Epithelial cell of esophagus (primary cell): ENCODE measurements at regions not wholly inside any gene's neighbourhood (a gene's known extent, or its start where the extent isn't known, plus 50 kb on each side); places are given as distances from the start of the nearest gene placed in this dataset.

ENCODE experiments used
- DNase-seq: peaks from one replicate; pipeline ENCODE4 v3.0.0; 2010; ENCODE audit warnings: low read depth
- H3K4me3 ChIP-seq: 2 replicates; pipeline ENCODE4 v1.5.1; 2011; ENCODE audit warnings: mild to moderate bottlenecking, low read length, control low read depth
- CTCF ChIP-seq: IDR thresholded peaks from 2 replicates; pipeline ENCODE4 v1.5.1; 2011; ENCODE audit warnings: low read depth, mild to moderate bottlenecking, low read length, control low read depth, inconsistent platforms; ENCODE audit not compliant: insufficient read depth; ENCODE audit errors: missing control alignments

GRCh38 chr2:157176602-157177001 lies 80.9 kb upstream of the GALNT5 start:
- no peak overlapping the region for H3K4me3 ChIP-seq
- no peak for DNase-seq
- no peak for TF ChIP-seq CTCF

DNA sequence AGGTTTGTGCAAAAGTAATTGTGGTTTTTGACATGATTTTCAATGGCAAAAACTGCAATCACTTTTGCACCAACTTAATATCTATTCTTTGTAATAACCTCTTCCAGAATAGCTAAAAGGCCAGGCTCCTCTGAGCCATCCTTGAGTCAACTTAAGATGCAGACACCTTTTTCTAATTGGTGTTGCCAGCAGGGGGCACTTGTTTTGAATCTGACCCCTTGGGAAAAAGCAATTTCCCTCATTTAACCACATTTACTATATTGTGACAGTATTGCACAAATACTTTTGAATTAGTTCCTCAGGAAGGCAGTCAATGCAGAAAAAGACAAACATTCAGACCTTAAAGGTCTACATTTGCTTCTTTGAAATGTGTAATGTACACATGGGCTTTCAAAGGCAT lies 78.6 kb upstream of the GALNT5 start:
- TF ChIP-seq CTCF, result no peak
- no peak for DNase-seq
- no peak overlapping the region for H3K4me3 ChIP-seq

DNA sequence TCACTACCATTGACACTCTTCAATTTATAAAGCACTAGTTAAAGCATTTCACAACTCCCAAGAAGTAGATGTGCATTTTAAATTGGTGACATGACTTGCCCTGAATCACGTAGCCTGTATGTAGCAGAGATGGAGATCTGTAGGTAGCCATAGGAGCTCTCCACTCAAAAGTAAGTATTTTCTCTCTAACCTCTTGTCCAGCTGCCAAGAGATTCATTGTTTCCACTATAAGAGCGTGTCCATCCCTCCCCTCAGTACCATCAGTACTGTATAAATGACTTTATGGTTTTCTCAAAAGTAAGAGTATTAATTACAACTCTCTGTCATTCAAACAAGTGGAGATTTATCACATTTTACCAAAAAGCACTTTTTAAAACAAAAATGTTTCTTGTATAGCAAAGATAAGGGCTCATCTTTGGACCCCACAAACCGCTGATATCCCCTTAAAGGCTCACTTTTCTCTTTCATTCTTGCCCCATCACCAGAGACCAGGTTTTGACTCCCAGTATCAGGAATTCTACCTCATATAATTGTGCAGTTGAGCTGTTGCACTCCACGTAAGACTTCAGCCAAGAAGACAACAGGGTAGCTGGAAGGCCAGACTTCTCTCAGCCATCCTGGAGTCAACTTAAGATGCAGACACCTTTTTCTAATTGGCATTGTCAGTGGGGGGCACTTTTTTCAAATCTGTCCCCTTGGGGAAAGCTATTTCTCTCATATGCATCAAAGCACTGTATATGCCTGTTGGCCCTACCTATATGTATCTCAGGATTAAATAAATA lies 78.0 kb upstream of the GALNT5 start:
- H3K4me3 ChIP-seq, result no peak overlapping the region
- no peak for DNase-seq
- TF ChIP-seq CTCF, result no peak

DNA sequence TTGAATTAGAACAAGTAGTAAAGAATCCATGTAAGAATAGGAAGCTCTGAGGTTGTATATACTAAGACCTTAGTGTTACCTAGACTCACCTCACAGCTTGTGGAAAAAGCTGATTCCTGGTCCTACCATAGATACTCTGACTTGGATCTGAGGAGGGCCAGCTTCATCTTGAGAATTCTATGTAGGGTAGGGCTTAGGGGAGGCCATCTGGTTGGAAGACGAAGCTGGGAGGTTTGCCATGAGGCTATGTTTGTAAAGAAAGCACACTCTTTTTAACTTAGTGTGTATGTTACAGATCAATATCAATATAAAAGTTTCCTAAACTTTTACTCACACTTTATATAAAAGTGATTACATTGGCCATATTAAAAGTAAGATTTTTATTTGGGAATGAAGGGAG lies 77.1 kb upstream of the GALNT5 start:
- H3K4me3 ChIP-seq, result no peak overlapping the region
- no peak for DNase-seq
- no peak for TF ChIP-seq CTCF

- no peak overlapping the region for H3K4me3 ChIP-seq
- DNase-seq, result peak; percentile 18
- no peak for TF ChIP-seq CTCF
These were observed 76.3 kb upstream of the GALNT5 start for GRCh38 chr2:157181234-157181633.

DNA sequence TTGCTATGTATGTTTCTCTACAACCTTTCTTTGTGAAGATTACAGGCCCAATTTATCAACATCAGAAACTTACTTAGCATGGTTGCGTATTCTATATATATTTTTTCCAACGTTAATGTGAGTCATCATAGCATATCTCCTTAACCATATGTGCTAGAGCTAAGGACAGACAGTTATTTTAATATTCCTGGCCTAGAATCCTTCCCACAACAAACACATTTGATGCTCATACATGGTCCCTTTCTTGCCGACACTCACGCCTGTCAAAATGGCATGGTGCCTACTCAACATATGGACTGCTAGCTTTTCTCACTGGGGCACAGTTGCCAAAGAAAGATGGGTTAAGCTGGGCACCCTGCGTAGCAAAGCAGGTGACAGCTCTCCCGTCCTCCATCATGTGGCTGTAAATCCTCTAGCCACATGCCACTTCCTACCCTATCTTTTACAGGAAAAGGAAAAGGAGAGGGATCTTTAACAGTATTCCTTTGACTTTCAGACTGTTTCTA lies 75.2 kb upstream of the GALNT5 start:
- H3K4me3 ChIP-seq, result no peak overlapping the region
- TF ChIP-seq CTCF, result no peak
- no peak for DNase-seq
